ENCODE measurements at regions not wholly inside any gene's neighbourhood (a gene's known extent, or its start where the extent isn't known, plus 50 kb on each side); places are given as distances from the start of the nearest gene placed in this dataset.

GRCh38 chrX:555725-556666 lies 74.6 kb upstream of the SHOX start:
- TF ChIP-seq SETDB1 (IDR thresholded peaks at IDR 0.05; ENCODE audit: insufficient read length, low read length) = no peak
- no peak for TF ChIP-seq ZSCAN5A (tag by site-specific recombination; IDR thresholded peaks at IDR 0.05)
- TF ChIP-seq CTCF (tag by site-specific recombination; IDR thresholded peaks at IDR 0.05) = no peak
- TF ChIP-seq KLF16 (tag by site-specific recombination; IDR thresholded peaks at IDR 0.05) = no peak
- TF ChIP-seq AEBP2 (tag by site-specific recombination; IDR thresholded peaks at IDR 0.05; ENCODE audit: borderline replicate concordance) = no peak
- no peak for TF ChIP-seq SALL2 (tag by site-specific recombination; IDR thresholded peaks at IDR 0.05; ENCODE audit: borderline replicate concordance)
- no peak for TF ChIP-seq ZFP37 (tag by site-specific recombination; IDR thresholded peaks at IDR 0.05)
- TF ChIP-seq MEIS1 (CRISPR knock-in tag; IDR thresholded peaks at IDR 0.05; ENCODE audit: borderline replicate concordance) = no peak
- no peak for TF ChIP-seq ZNF24 (tag by site-specific recombination; IDR thresholded peaks at IDR 0.05)
- TF ChIP-seq ZBTB21 (tag by site-specific recombination; IDR thresholded peaks at IDR 0.05) = no peak
- TF ChIP-seq ZNF585B (tag by site-specific recombination; IDR thresholded peaks at IDR 0.05) = no peak
- TF ChIP-seq ZNF133 (tag by site-specific recombination; IDR thresholded peaks at IDR 0.05) = no peak
- no peak for TF ChIP-seq MZF1 (tag by site-specific recombination; IDR thresholded peaks at IDR 0.05; ENCODE audit: borderline replicate concordance)
- TF ChIP-seq MYNN (tag by site-specific recombination; IDR thresholded peaks at IDR 0.05; ENCODE audit: borderline replicate concordance) = no peak

All from HEK293 (cell line).